Activated T-cell treated with anti-CD3 and anti-CD28 coated beads, Interleukin-2, amount 50 U/mL, for 48 hours (primary cell): ENCODE measurements at regions not wholly inside any gene's neighbourhood (a gene's known extent, or its start where the extent isn't known, plus 50 kb on each side); places are given as distances from the start of the nearest gene placed in this dataset.
"Not testable (repeated sequence)": the region's sequence is repeated elsewhere in the genome, so short reads cannot be mapped to it uniquely, and the experiment has no call there.

Source experiments
- DNase-seq, 2 experiments: peaks; one replicate each; pipeline ENCODE4 v3.0.0-alpha.2; 2020

GRCh38 chr18:55912919-55913318, 324.9 kb upstream of the TCF4 start:
- DNase-seq: no peak

GRCh38 chr18:55912071-55912470, 324.1 kb upstream of the TCF4 start:
- no peak for DNase-seq

GRCh38 chr18:55910296-55910695, 322.3 kb upstream of the TCF4 start:
- no peak for DNase-seq

GRCh38 chr18:55908901-55909366, 320.9 kb upstream of the TCF4 start:
- DNase-seq: no peak

DNA sequence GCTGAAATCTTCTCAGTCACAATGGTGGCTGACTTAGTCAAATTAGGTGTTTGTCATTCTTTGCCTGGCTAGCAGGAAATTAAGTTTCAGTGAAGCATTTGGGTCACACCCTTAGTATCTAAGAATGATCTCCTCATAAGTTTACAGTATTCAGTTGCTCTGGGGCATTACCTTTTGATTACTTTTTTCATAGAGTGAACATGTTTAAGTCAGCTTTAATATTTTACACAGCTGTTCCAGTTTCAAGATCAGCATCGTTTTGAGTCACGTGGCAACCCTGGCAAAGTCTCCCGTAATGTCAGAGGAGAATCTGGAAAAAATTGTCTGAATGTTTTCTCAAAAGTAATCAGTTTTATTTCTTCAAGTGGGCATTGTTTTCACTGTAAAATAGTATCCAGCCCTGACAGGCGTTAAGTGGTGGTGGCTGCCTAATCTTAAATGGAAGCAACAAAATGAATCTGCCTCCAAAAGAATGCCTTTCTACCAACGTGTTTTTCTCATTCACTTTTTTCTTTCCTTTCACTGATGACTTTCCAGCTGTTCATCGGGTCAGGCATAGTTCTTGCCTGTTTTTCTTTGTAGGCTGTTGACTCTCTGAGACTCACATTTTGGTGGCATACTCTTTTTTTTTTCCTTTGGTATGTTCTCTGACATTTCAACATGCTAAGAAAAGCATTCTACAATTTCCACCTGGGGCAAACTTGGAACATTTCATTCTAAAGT, 319.6 kb upstream of the TCF4 start:
- no peak for DNase-seq

DNA sequence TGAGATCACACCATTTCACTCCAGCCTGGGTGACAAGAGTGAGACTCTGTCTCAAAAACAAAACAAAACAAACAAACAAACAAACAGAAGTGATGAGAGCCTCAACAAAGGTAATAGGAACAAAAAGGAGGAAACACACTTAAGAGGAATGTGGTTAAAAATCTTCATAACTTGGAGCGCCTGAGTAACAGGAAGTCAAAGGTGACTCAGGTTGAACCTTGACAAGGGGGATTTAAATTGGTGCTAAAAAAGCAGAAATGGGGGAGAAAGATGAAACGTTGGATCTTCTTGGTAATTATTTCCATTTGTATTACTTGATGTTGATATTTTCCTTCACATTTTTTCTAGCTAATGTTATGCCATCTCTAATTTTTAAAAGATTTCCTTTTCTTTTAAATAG, 318.5 kb upstream of the TCF4 start:
- no peak for DNase-seq

DNA sequence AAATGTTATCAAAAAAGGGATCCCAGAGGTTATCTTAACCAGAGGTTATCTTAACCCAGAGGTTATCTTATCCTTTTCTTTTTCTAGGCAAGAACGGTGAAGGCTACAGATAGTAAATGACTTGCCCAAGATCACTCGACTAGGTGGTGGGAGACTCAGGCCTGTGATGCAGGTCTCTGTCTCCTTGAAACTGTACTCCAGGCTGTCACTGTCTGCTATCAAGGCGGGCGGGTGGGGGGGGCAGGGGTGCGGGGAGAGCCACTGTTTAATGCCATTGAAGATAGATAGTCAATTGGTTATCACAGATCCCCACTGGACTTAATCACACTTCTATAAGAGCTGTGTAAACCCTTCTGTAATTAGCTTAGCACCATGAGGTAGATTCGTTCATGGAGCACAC, 315.9 kb upstream of the TCF4 start:
- no peak for DNase-seq

- DNase-seq: no peak
Observed at GRCh38 chr18:55900380-55900779, 312.4 kb upstream of the TCF4 start.

DNA sequence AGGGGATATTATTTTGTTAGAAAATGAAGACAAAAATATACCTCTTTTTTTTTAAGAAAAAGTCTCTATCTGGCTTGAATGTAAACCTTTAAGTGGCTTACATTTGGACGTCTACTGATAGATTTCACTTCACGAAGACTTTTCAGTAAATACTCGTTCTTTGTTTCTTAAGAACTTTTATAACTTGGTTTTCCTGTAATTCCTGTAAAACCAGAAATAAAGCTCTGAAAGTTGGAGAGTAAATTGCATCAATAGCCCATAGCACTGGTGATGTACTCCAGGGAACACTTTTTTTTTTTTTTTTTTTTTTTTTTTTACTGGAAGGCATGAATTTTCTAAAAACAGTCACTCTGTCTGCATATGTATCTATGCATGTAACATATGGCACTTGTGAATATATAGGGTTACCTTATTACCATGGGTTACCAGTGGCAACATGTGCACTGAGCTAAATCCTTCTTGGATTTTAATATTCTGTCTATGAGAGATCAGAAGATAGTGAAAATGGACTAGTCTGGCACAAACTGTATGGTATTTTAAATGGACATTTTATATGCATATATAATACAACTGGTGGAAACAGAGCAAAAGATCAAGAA, 309.2 kb upstream of the TCF4 start:
- no peak for DNase-seq

DNA sequence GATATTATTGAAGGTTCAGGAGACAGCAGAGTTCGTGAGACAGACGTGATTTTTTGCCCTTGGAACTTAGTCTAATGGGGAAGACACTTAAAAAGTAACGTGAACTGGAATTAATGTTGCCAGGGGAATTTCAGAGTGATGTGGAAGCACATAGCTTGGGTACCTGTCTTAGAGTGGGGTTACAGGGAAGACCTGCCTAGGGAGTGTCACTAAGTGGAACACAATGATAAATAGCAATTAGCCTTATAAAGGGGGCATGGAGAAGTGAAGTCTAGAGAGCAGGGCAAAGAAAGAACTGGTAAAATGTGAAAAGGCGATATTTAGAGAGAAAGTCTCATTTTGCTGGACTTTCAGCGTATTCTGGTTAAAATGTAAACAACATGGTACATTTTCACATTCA, 306.0 kb upstream of the TCF4 start:
- no peak for DNase-seq

GRCh38 chr18:55892862-55893813, 305.1 kb upstream of the TCF4 start:
- DNase-seq: not testable (repeated sequence)

GRCh38 chr18:55886886-55887285, 298.9 kb upstream of the TCF4 start:
- no peak for DNase-seq

- DNase-seq: no peak
Observed at GRCh38 chr18:55884498-55884897, 296.5 kb upstream of the TCF4 start.

DNA sequence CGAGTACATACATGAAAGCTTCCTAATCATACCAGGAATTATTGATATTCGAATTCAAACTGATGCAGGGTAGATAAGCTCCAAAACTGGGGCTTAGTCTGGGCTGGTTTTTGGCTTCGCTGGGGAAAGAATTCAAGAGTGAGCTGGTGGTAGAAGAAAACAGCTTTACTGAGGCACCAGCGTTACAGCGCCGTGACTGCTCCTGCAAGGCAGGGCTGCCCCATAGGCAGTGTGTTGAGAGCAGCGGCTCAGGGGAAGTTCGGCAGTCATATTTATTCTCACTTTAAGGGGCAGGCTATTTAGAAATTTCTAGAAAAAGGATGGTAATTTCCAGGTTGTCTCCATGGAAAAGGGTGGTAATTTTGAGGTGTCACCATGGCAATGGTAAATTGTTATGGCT, 292.6 kb upstream of the TCF4 start:
- DNase-seq: no peak

DNA sequence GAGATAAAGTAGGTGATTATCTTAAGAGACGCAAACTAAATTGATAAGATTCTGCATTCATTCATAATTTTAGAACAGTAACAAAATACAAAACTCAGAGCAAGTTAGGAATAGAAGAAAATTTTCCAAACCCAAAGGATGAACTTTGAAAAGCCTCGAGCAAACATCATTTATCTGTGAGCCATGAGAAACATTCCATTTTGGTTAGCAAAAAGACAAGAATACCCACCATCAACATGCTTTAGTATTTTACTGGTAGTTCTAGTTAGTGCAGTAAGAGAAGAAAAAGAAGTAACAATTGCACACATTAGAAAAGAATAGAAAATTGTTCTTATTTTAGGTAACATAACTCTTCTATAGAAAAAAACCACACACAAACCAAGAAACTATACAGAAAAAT, 291.3 kb upstream of the TCF4 start:
- no peak for DNase-seq

DNA sequence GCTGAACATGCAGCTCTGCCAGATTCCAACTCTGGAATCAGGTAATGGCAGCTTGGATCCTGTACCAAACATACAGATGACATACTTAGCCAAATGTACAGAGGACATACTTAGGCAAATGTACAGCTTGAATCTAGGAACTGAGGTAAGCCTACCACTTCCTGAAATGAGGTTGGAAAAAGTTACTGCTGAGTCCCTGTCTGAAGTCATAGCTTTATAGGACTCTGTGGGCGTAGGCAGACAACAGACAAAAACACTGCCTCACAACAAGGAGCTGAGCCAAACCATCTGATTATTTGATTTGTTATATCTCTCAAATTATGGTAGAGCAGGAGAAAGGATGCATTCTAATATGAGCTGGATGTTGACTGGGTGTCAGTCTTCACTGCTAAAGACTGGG, 290.2 kb upstream of the TCF4 start:
- no peak for DNase-seq

DNA sequence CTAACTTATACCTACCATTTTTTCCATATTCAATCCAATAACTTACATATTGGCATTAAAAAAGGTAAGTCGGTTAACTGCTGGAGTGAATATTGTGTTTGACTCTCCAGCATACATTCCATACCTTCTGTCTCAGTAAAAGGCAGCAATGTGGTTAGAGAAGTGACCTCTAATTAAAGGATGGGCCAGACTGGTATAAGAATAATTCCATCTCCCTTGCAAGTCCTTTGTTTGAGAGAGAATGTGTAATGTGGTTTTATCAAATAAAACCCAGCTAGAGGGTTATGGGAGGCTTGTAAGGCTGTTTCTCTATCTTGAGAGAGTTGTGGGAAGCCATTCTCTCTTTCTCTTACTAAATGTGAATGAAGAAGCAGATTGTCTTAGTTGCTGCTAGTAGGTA, 289.3 kb upstream of the TCF4 start:
- no peak for DNase-seq

DNA sequence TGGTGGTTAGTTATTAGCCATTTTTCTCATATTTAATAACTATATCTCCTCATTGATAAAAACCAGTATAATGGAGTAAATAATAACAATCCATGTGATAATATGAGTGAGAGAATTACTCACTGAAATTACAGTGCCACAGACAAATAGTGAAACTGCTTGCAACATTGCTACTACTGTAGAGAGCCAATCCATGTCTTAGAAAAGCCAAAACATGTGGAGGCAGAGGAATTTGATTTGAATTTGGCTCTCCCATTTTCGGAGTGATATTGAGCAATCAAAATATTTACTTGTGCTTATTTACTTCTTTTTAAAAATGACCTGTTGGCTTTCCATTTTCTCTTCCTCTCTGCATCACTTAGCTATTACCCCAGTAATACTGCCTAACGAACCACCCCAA, 288.3 kb upstream of the TCF4 start:
- no peak for DNase-seq

- DNase-seq: no peak
Observed at GRCh38 chr18:55875371-55875901, 287.4 kb upstream of the TCF4 start.

DNA sequence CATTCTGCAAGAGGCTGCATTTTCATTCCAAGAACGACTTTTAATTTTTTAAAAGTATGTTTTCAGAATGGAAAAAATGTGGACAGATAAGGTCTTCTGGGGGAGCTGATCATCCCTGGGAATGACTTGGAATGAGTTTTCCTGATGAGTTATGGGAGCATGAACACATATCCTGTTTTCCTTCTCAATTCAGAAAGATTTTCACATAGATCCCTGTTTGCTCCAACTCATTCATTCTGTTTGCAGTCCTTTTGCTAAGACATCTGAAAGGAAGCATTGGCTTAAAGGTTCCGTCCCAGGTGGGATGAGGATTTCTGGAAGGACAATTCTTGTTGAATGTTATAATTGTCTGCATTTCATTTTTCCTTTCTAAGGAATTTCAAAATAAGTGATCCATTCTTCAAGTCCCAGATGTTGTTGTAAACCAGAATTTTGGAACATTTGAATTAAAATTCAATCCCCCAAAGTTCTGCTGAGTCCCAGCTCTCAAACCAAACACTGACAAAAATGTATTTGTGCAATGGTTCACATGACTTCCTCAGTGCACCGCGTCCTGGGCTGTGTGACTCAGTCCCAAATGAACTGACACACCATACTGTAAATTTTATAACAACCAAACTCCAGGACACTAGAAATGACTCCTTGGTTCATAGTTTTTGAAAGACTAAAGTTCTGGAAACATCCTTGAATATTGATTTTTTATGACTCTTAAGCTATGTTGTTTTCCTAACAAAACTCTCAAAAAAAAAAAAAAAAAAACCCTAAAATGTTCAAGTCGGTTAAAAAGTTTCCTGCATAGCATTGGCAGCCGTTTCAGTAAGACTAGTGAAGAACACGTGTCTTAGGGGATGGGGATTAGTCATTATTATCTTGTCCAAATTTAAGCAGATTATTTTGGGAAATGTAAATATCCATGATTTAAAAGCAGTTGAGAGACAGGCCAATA, 281.8 kb upstream of the TCF4 start:
- DNase-seq: no peak

GRCh38 chr18:55868909-55869308, 280.9 kb upstream of the TCF4 start:
- no peak for DNase-seq

- no peak for DNase-seq
Observed at GRCh38 chr18:55866886-55867285, 278.9 kb upstream of the TCF4 start.
